Stimulated activated CD8-positive, alpha-beta memory T cell treated with anti-CD3 and anti-CD28 coated beads, Interleukin-7, amount 100 ng/mL, for 48 hours (primary cell): ENCODE measurements at regions not wholly inside any gene's neighbourhood (a gene's known extent, or its start where the extent isn't known, plus 50 kb on each side); places are given as distances from the start of the nearest gene placed in this dataset.
"Not testable (repeated sequence)": the region's sequence is repeated elsewhere in the genome, so short reads cannot be mapped to it uniquely, and the experiment has no call there.

ENCODE experiments used
- DNase-seq, 2 donors: peaks; one replicate each; pipeline ENCODE4 v3.0.0-alpha.2; 2020; ENCODE audit warnings: low read depth in 1 of 2; ENCODE audit errors: extremely low read depth in 1 of 2

- no peak for DNase-seq
Observed at GRCh38 chr9:135173066-135173465, 85.6 kb downstream of the OLFM1 start.

- no peak for DNase-seq
Observed at GRCh38 chr9:135174248-135174647, 86.8 kb downstream of the OLFM1 start.

- no peak for DNase-seq
Observed at GRCh38 chr9:135174981-135175380, 87.5 kb downstream of the OLFM1 start.

- DNase-seq = no peak
Observed at GRCh38 chr9:135176284-135176683, 88.8 kb downstream of the OLFM1 start.

- not testable (repeated sequence) for DNase-seq
Observed at GRCh38 chr9:135177562-135177961, 90.1 kb downstream of the OLFM1 start.

GRCh38 chr9:135178498-135178897 is 91.0 kb downstream of the OLFM1 start:
- DNase-seq = no peak

- DNase-seq = no peak
Observed at GRCh38 chr9:135179041-135179440, 91.6 kb downstream of the OLFM1 start.

- no peak for DNase-seq
Observed at GRCh38 chr9:135179976-135180375, 92.5 kb downstream of the OLFM1 start.

GRCh38 chr9:135180586-135180985 is 93.1 kb downstream of the OLFM1 start:
- no peak for DNase-seq

- no peak for DNase-seq
Observed at GRCh38 chr9:135181336-135181735, 93.9 kb downstream of the OLFM1 start.

GRCh38 chr9:135181841-135182240 is 94.4 kb downstream of the OLFM1 start:
- not testable (repeated sequence) for DNase-seq

- DNase-seq = no peak
Observed at GRCh38 chr9:135183069-135183468, 95.6 kb downstream of the OLFM1 start.

GRCh38 chr9:135183528-135184180 is 96.2 kb downstream of the OLFM1 start:
- no peak for DNase-seq

GRCh38 chr9:135184181-135185053 is 96.9 kb downstream of the OLFM1 start:
- DNase-seq = no peak

- DNase-seq = no peak
Observed at GRCh38 chr9:135185060-135185459, 97.6 kb downstream of the OLFM1 start.

- DNase-seq = no peak
Observed at GRCh38 chr9:135186248-135187164, 99.0 kb downstream of the OLFM1 start.

- no peak for DNase-seq
Observed at GRCh38 chr9:135187365-135187764, 99.9 kb downstream of the OLFM1 start.

- DNase-seq = no peak
Observed at GRCh38 chr9:135188681-135189151, 101.2 kb downstream of the OLFM1 start.

- DNase-seq = no peak
Observed at GRCh38 chr9:135189497-135189896, 102.0 kb downstream of the OLFM1 start.

GRCh38 chr9:135190789-135191577 is 103.5 kb downstream of the OLFM1 start:
- no peak for DNase-seq
